GM23338 (cell line): ENCODE measurements at regions not wholly inside any gene's neighbourhood (a gene's known extent, or its start where the extent isn't known, plus 50 kb on each side); places are given as distances from the start of the nearest gene placed in this dataset.

ENCODE experiments used
- ATAC-seq: fragments of 200-7000 bp; cut with Tn5 transposase; 3 replicates; pipeline ENCODE4 v1.9.1; 2020
- DNase-seq: peaks from one replicate; pipeline ENCODE4 v3.0.0-alpha.2; 2015; ENCODE audit warnings: low spot score
- H2AFZ ChIP-seq: fragments of 200-600 bp; sonication (generic); 2 replicates; pipeline ENCODE4 v1.8.0; 2016; ENCODE audit warnings: antibody characterized with exemption, mild to moderate bottlenecking, moderate library complexity
- H3F3A ChIP-seq: fragments of 200-600 bp; sonication (generic); replicated peaks from 2 replicates; pipeline ENCODE4 v1.8.0; 2017; ENCODE audit warnings: antibody characterized with exemption, mixed run types, low read depth
- H3K27ac ChIP-seq: fragments of 200-600 bp; sonication (generic); 2 replicates; pipeline ENCODE4 v1.6.1; 2016; ENCODE audit warnings: low read depth
- H3K27me3 ChIP-seq: fragments of 200-600 bp; sonication (generic); 2 replicates; pipeline ENCODE4 v1.8.0; 2016; ENCODE audit warnings: mild to moderate bottlenecking, mixed run types, moderate library complexity; ENCODE audit not compliant: insufficient read depth
- H3K36me3 ChIP-seq: fragments of 200-600 bp; sonication (generic); 2 replicates; pipeline ENCODE4 v1.8.0; 2016; ENCODE audit warnings: mild to moderate bottlenecking; ENCODE audit not compliant: insufficient read depth
- H3K4me1 ChIP-seq: fragments of 200-600 bp; sonication (generic); 2 replicates; pipeline ENCODE4 v1.8.0; 2016; ENCODE audit warnings: mild to moderate bottlenecking, moderate library complexity; ENCODE audit not compliant: insufficient read depth
- H3K4me2 ChIP-seq: fragments of 200-600 bp; sonication (generic); 2 replicates; pipeline ENCODE4 v1.7.1; 2017; ENCODE audit warnings: mixed run types
- H3K4me3 ChIP-seq: fragments of 200-600 bp; sonication (generic); 2 replicates; pipeline ENCODE4 v1.6.1; 2016; ENCODE audit warnings: mixed run types
- H3K79me2 ChIP-seq: fragments of 200-600 bp; sonication (generic); replicated peaks from 2 replicates; pipeline ENCODE4 v1.8.0; 2017; ENCODE audit warnings: mild to moderate bottlenecking; ENCODE audit not compliant: insufficient read depth
- H3K9me2 ChIP-seq: fragments of 200-600 bp; sonication (generic); 2 replicates; pipeline ENCODE4 v1.8.0; 2017; ENCODE audit not compliant: insufficient read depth
- H4K20me1 ChIP-seq: fragments of 200-600 bp; sonication (generic); replicated peaks from 2 replicates; pipeline ENCODE4 v1.8.0; 2017; ENCODE audit warnings: mild to moderate bottlenecking; ENCODE audit not compliant: insufficient read depth
- H3K27ac Mint-ChIP-seq: 2 replicates; pipeline ENCODE4 v1.8.0; 2020; ENCODE audit warnings: inconsistent platforms, mild to moderate bottlenecking, moderate library complexity, mixed read lengths
- H3K27me3 Mint-ChIP-seq: 3 replicates; pipeline ENCODE4 v1.8.0; 2022; ENCODE audit warnings: low read depth, mild to moderate bottlenecking, moderate library complexity, mixed read lengths, inconsistent platforms; ENCODE audit not compliant: insufficient read depth, poor library complexity
- H3K36me3 Mint-ChIP-seq: 3 replicates; pipeline ENCODE4 v1.8.0; 2021; ENCODE audit warnings: low read depth, mild to moderate bottlenecking, inconsistent platforms, moderate library complexity, mixed read lengths
- H3K4me1 Mint-ChIP-seq: 3 replicates; pipeline ENCODE4 v1.8.0; 2020; ENCODE audit warnings: mild to moderate bottlenecking, inconsistent platforms, mixed read lengths
- H3K4me3 Mint-ChIP-seq: 3 replicates; pipeline ENCODE4 v1.8.0; 2021; ENCODE audit warnings: moderate library complexity, mild to moderate bottlenecking, inconsistent platforms, mixed read lengths
- H3K9me3 Mint-ChIP-seq: 3 replicates; pipeline ENCODE4 v1.8.0; 2020; ENCODE audit warnings: moderate library complexity, mild to moderate bottlenecking, inconsistent platforms, mixed read lengths
- CREB1 ChIP-seq: fragments of 250-450 bp; sonication (Bioruptor Pico); IDR thresholded peaks from 2 replicates; pipeline ENCODE4 v1.5.0; 2020; ENCODE audit warnings: low read depth, mild to moderate bottlenecking, moderate library complexity
- CTCF ChIP-seq, 2 experiments: fragments of 200-600 bp in 1 of 2; sonication (generic) in 1 of 2; conservative IDR thresholded peaks; 2 replicates each; pipeline versions ENCODE4 v1.5.1 to v1.6.1; 2016 to 2017; ENCODE audit warnings: antibody characterized with exemption in 2 of 2, low read depth in 2 of 2, mild to moderate bottlenecking in 2 of 2, moderate library complexity in 1 of 2
- ETS1 ChIP-seq: IDR thresholded peaks from 2 replicates; pipeline ENCODE4 v1.6.1; 2016; ENCODE audit warnings: antibody characterized with exemption
- EZH2 ChIP-seq: fragments of 200-600 bp; sonication (generic); IDR thresholded peaks from one replicate; pipeline ENCODE4 v1.8.0; 2017; ENCODE audit warnings: antibody characterized with exemption, mild to moderate bottlenecking, low read depth; ENCODE audit not compliant: unreplicated experiment
- EZH2phosphoT487 ChIP-seq: fragments of 200-600 bp; sonication (generic); IDR thresholded peaks from one replicate; pipeline ENCODE4 v1.8.1; 2018; ENCODE audit warnings: antibody characterized with exemption; ENCODE audit not compliant: unreplicated experiment
- JUNB ChIP-seq: IDR thresholded peaks from one replicate; pipeline ENCODE4 v1.6.1; 2016; ENCODE audit warnings: antibody characterized with exemption; ENCODE audit not compliant: unreplicated experiment
- NANOG ChIP-seq: IDR thresholded peaks from 2 replicates; pipeline ENCODE4 v1.6.1; 2016; ENCODE audit warnings: antibody characterized with exemption, borderline replicate concordance
- POLR2AphosphoS5 ChIP-seq: IDR thresholded peaks from 2 replicates; pipeline ENCODE4 v1.6.1; 2016; ENCODE audit warnings: antibody characterized with exemption, low read depth
- STAT1 ChIP-seq: IDR thresholded peaks from one replicate; pipeline ENCODE4 v1.6.1; 2016; ENCODE audit warnings: antibody characterized with exemption; ENCODE audit not compliant: unreplicated experiment
- ZNF114 ChIP-seq: fragments of 250-450 bp; sonication (Bioruptor Pico); IDR thresholded peaks from 2 replicates; pipeline ENCODE4 v1.5.0; 2020; ENCODE audit warnings: mild to moderate bottlenecking, moderate library complexity
- ZNF331 ChIP-seq: fragments of 250-450 bp; sonication (Bioruptor Pico); IDR thresholded peaks from 2 replicates; pipeline ENCODE4 v1.5.0; 2020; ENCODE audit warnings: low read depth, mild to moderate bottlenecking, moderate library complexity
- TF ChIP-seq, protein P1 (sequence below): fragments of 250-450 bp; sonication (Bioruptor Pico); IDR thresholded peaks from 2 replicates; pipeline ENCODE4 v1.5.0; 2020; ENCODE audit warnings: mild to moderate bottlenecking, moderate library complexity
- TF ChIP-seq, protein P2 (sequence below): IDR thresholded peaks from one replicate; pipeline ENCODE4 v1.6.1; 2018; ENCODE audit warnings: antibody characterized with exemption; ENCODE audit not compliant: unreplicated experiment

GRCh38 chr10:78283069-78283682 is 249.5 kb downstream of the RPS24 start (continued):
- TF ChIP-seq, protein P1, sequence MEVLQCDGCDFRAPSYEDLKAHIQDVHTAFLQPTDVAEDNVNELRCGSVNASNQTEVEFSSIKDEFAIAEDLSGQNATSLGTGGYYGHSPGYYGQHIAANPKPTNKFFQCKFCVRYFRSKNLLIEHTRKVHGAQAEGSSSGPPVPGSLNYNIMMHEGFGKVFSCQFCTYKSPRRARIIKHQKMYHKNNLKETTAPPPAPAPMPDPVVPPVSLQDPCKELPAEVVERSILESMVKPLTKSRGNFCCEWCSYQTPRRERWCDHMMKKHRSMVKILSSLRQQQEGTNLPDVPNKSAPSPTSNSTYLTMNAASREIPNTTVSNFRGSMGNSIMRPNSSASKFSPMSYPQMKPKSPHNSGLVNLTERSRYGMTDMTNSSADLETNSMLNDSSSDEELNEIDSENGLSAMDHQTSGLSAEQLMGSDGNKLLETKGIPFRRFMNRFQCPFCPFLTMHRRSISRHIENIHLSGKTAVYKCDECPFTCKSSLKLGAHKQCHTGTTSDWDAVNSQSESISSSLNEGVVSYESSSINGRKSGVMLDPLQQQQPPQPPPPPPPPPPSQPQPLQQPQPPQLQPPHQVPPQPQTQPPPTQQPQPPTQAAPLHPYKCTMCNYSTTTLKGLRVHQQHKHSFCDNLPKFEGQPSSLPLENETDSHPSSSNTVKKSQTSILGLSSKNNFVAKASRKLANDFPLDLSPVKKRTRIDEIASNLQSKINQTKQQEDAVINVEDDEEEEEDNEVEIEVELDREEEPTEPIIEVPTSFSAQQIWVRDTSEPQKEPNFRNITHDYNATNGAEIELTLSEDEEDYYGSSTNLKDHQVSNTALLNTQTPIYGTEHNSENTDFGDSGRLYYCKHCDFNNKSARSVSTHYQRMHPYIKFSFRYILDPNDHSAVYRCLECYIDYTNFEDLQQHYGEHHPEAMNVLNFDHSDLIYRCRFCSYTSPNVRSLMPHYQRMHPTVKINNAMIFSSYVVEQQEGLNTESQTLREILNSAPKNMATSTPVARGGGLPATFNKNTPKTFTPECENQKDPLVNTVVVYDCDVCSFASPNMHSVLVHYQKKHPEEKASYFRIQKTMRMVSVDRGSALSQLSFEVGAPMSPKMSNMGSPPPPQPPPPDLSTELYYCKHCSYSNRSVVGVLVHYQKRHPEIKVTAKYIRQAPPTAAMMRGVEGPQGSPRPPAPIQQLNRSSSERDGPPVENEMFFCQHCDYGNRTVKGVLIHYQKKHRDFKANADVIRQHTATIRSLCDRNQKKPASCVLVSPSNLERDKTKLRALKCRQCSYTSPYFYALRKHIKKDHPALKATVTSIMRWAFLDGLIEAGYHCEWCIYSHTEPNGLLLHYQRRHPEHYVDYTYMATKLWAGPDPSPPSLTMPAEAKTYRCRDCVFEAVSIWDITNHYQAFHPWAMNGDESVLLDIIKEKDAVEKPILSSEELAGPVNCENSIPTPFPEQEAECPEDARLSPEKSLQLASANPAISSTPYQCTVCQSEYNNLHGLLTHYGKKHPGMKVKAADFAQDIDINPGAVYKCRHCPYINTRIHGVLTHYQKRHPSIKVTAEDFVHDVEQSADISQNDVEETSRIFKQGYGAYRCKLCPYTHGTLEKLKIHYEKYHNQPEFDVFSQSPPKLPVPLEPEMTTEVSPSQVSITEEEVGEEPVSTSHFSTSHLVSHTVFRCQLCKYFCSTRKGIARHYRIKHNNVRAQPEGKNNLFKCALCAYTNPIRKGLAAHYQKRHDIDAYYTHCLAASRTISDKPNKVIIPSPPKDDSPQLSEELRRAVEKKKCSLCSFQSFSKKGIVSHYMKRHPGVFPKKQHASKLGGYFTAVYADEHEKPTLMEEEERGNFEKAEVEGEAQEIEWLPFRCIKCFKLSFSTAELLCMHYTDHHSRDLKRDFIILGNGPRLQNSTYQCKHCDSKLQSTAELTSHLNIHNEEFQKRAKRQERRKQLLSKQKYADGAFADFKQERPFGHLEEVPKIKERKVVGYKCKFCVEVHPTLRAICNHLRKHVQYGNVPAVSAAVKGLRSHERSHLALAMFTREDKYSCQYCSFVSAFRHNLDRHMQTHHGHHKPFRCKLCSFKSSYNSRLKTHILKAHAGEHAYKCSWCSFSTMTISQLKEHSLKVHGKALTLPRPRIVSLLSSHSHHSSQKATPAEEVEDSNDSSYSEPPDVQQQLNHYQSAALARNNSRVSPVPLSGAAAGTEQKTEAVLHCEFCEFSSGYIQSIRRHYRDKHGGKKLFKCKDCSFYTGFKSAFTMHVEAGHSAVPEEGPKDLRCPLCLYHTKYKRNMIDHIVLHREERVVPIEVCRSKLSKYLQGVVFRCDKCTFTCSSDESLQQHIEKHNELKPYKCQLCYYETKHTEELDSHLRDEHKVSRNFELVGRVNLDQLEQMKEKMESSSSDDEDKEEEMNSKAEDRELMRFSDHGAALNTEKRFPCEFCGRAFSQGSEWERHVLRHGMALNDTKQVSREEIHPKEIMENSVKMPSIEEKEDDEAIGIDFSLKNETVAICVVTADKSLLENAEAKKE (CRISPR knock-in tag), result peak; percentile 98
- TF ChIP-seq ETS1 (no peak), EZH2phosphoT487 (no peak), ZNF114 (CRISPR knock-in tag) (peak; percentile 83; the same call in 1 of the 2 replicates), EZH2 (no peak), ZNF331 (0 out of 2 replicates have a peak, but pooled peaks have one; percentile 2), NANOG (no peak), POLR2AphosphoS5 (no peak), CREB1 (CRISPR knock-in tag) (no peak)

GRCh38 chr10:78284381-78284780 is 250.7 kb downstream of the RPS24 start:
- Mint-ChIP-seq H3K9me3 (no peaks in the 10 kb centered on the region; the same call in 2 of the 3 replicates), H3K27ac (no peak overlapping the region), H3K4me1 (peaks cover 24% of the 10 kb centered on the region), H3K4me3 (no peak overlapping the region), H3K27me3 (peaks cover 5% of the 10 kb centered on the region), H3K36me3 (no peaks in the 10 kb centered on the region)
- H3K36me3 ChIP-seq, result no peaks in the 10 kb centered on the region
- H2AFZ ChIP-seq, result no peak overlapping the region
- no peak overlapping the region for H3K4me2 ChIP-seq
- H3K4me3 ChIP-seq, result no peak overlapping the region
- no peak overlapping the region for H3K27ac ChIP-seq
- H3F3A ChIP-seq, result no peaks in the 10 kb centered on the region
- DNase-seq (no peak), ATAC-seq (no peak)
- H3K4me1 ChIP-seq, result peaks cover 10% of the 10 kb centered on the region
- H3K9me2 ChIP-seq, result peaks cover 5% of the 10 kb centered on the region; the same call in 1 of the 2 replicates
- no peaks in the 10 kb centered on the region for H3K79me2 ChIP-seq
- H3K27me3 ChIP-seq, result no peaks in the 10 kb centered on the region
- H4K20me1 ChIP-seq, result no peaks in the 10 kb centered on the region
- TF ChIP-seq ZNF114 (CRISPR knock-in tag) (no peak), CTCF (conservative IDR thresholded peaks at IDR 0.05; ENCODE audit: low read depth in 2 of 2) (no peak), STAT1 (no peak), JUNB (no peak), ZNF331 (no peak), CREB1 (CRISPR knock-in tag) (no peak), EZH2 (no peak), NANOG (no peak)
- TF ChIP-seq, protein P2, sequence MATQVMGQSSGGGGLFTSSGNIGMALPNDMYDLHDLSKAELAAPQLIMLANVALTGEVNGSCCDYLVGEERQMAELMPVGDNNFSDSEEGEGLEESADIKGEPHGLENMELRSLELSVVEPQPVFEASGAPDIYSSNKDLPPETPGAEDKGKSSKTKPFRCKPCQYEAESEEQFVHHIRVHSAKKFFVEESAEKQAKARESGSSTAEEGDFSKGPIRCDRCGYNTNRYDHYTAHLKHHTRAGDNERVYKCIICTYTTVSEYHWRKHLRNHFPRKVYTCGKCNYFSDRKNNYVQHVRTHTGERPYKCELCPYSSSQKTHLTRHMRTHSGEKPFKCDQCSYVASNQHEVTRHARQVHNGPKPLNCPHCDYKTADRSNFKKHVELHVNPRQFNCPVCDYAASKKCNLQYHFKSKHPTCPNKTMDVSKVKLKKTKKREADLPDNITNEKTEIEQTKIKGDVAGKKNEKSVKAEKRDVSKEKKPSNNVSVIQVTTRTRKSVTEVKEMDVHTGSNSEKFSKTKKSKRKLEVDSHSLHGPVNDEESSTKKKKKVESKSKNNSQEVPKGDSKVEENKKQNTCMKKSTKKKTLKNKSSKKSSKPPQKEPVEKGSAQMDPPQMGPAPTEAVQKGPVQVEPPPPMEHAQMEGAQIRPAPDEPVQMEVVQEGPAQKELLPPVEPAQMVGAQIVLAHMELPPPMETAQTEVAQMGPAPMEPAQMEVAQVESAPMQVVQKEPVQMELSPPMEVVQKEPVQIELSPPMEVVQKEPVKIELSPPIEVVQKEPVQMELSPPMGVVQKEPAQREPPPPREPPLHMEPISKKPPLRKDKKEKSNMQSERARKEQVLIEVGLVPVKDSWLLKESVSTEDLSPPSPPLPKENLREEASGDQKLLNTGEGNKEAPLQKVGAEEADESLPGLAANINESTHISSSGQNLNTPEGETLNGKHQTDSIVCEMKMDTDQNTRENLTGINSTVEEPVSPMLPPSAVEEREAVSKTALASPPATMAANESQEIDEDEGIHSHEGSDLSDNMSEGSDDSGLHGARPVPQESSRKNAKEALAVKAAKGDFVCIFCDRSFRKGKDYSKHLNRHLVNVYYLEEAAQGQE, result no peak
